ENCODE measurements at regions not wholly inside any gene's neighbourhood (a gene's known extent, or its start where the extent isn't known, plus 50 kb on each side); places are given as distances from the start of the nearest gene placed in this dataset.

DNA sequence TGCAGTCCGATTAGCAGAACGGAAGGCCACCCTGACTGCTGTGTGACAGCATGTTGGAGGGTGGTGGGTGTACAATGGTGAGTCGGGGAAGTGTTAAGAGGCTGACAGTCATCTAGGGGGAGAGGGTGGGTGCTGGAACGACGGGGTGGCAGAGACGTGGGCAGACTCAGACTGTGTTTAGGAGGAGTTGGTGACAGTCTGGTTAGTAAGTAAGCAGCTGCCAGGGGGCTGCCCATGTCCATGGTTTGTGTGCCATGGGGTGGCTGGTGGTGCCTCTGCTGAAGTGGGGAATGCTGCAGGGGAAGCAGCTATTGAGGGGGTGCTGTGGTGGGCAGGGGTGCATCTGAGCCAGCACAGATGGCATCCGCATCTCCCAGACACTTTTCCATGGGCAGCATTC lies 51.3 kb upstream of the BOD1 start:
- DNase-seq (ENCODE audit: low read depth, low spot score) = no peak
- no peak for TF ChIP-seq CTCF (IDR thresholded peaks at IDR 0.05; ENCODE audit: insufficient read depth, low read length, missing control alignments)
- H3K4me3 ChIP-seq (ENCODE audit: low read depth, low read length) = no peak overlapping the region
- ChIA-PET POLR2A (no interaction called here), CTCF (no interaction called here)

DNA sequence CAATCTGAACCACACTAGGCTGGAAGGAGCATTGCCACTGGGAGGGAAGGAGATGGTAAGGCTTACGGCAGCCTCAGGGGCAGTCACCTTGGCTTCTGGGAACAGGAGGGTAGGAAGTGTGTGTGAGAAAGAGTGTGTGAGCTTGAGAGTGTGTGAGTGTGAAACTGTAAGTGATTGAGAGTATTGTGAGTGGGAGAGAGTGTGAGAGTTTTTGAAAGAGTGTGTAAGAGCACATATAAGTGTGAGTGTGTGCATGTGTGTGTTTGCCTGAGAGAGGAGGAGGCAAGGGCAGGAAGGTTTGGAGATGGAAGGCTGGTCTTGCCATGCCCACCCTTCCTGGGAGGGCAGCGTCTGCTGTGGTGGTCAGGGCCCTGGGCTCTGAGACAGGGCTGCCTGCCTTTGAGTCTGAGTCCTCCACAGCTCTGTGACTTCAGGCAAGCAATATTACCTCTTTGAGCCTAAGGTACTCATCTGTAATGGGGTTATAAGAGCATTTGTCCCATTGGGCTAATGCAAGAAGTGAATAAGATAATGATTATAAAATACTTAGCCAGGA lies 51.9 kb upstream of the BOD1 start:
- ChIA-PET POLR2A (no interaction called here), CTCF (no interaction called here)
- no peak for DNase-seq (ENCODE audit: low read depth, low spot score)
- no peak for TF ChIP-seq CTCF (IDR thresholded peaks at IDR 0.05; ENCODE audit: insufficient read depth, low read length, missing control alignments)
- H3K4me3 ChIP-seq (ENCODE audit: low read depth, low read length) = no peak overlapping the region

DNA sequence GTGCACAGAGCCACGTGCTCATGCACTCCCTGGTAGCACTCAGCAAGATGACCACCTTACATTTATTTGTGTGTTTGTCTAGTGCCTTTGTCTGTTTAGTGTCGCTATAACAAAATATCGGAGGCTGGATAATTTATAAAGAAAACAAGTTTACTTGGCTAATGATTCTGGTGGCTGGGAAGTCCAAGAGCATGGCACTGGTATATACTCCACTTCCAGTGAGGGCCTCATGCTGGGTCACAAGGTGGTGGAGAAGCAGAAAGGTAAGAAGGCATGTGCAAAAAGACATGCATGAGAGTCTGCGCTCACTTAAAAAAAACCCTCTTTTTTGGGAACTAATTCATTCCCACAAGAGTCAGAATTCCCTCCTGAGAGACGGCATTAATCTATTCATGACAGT lies 52.5 kb upstream of the BOD1 start:
- POLR2A ChIA-PET = no interaction called here
- TF ChIP-seq CTCF (IDR thresholded peaks at IDR 0.05; ENCODE audit: insufficient read depth, low read length, missing control alignments) = no peak
- DNase-seq (ENCODE audit: low read depth, low spot score) = no peak
- no peak overlapping the region for H3K4me3 ChIP-seq (ENCODE audit: low read depth, low read length)
- CTCF ChIA-PET = no interaction called here

DNA sequence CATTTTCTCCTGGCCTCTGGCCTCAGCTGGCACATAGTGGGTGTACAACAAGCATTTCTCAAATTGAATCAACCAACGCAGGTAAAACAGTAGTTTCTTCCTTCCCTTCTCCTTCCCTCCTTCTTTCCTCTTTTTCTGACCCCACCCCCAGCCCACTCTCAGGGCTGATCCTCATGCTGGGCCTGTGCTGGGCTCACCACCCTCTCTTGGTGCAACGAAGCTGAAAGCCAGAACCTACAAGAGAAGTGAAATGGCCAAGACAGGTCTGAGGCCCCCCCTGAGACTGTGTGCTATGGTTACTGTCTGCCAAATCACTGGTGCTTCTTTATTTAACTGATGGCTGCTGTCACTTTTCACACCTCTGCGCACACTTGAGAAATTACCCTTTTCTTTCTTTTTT lies 53.0 kb upstream of the BOD1 start:
- CTCF ChIA-PET = no interaction called here
- DNase-seq (ENCODE audit: low read depth, low spot score) = no peak
- H3K4me3 ChIP-seq (ENCODE audit: low read depth, low read length) = no peak overlapping the region
- no peak for TF ChIP-seq CTCF (IDR thresholded peaks at IDR 0.05; ENCODE audit: insufficient read depth, low read length, missing control alignments)
- POLR2A ChIA-PET = no interaction called here

- no peak overlapping the region for H3K4me3 ChIP-seq (ENCODE audit: low read depth, low read length)
- DNase-seq (ENCODE audit: low read depth, low spot score) = peak; percentile 3
- no peak for TF ChIP-seq CTCF (IDR thresholded peaks at IDR 0.05; ENCODE audit: insufficient read depth, low read length, missing control alignments)
- ChIA-PET CTCF (interaction anchor here (0.8 to 1.0 kb wide), 2 partner anchors 58 to 256 kb away, joined by 3 read pairs; no protein-coding TSS in a partner anchor), POLR2A (interaction anchor here (0.8 kb wide), 1 partner anchor 219 kb away, joined by 3 read pairs; no protein-coding TSS in a partner anchor)
These were observed 53.7 kb upstream of the BOD1 start for GRCh38 chr5:173670130-173670651.

DNA sequence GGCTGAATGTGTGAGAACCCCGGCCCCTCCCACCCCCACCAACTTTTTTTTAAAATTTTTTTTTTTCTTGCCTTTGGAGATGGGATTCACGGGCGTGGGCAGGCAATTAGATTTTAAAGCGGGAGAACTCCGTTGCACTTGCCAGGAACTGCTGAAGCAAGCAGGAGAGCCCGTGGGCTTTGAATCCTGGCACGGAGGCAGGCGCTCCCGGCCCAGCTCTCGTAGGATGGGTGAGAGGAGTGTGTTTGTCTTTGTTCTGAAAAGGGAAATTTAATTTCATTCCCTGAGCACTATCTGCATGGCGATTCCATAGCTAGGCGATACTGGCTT lies 54.3 kb upstream of the BOD1 start:
- no peak overlapping the region for H3K4me3 ChIP-seq (ENCODE audit: low read depth, low read length)
- ChIA-PET CTCF (interaction anchor here (0.8 to 1.0 kb wide), 2 partner anchors 58 to 255 kb away, joined by 3 read pairs; no protein-coding TSS in a partner anchor), POLR2A (interaction anchor here (0.8 kb wide), 1 partner anchor 219 kb away, joined by 3 read pairs; no protein-coding TSS in a partner anchor)
- no peak for TF ChIP-seq CTCF (IDR thresholded peaks at IDR 0.05; ENCODE audit: insufficient read depth, low read length, missing control alignments)
- no peak for DNase-seq (ENCODE audit: low read depth, low spot score)
